NCI-H1436 (cell line): ENCODE measurements at regions not wholly inside any gene's neighbourhood (a gene's known extent, or its start where the extent isn't known, plus 50 kb on each side); places are given as distances from the start of the nearest gene placed in this dataset.

Experiments
- DNase-seq: peaks from one replicate; lab custom pipeline; 2025; lab: John Stamatoyannopoulos, UW

GRCh38 chr7:35450456-35451214 lies 196.7 kb upstream of the TBX20 start:
- no peak for DNase-seq

GRCh38 chr7:35448486-35448885 lies 194.6 kb upstream of the TBX20 start:
- DNase-seq = no peak

DNA sequence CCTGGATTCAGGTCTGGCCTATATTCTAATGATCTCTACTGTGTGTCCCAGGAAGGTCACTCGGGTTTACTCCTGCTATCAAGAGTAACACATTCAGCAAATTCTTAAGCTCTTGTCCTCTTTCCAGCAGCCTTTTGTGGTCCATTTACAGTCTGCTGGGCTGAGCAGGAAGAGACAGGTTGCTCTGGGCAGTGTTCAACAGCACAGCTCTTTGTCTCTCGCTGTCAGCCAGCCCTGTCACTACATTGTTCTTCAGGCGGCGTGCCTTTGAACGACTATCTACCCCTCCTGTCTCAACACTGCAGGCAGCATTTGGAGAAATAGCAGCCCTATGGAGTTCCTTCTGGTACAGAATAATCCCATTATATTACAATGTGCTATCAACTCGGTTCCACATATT lies 192.2 kb upstream of the TBX20 start:
- DNase-seq = no peak

GRCh38 chr7:35437619-35438275 lies 183.8 kb upstream of the TBX20 start:
- no peak for DNase-seq

GRCh38 chr7:35436452-35436851 lies 182.6 kb upstream of the TBX20 start:
- DNase-seq = no peak

DNA sequence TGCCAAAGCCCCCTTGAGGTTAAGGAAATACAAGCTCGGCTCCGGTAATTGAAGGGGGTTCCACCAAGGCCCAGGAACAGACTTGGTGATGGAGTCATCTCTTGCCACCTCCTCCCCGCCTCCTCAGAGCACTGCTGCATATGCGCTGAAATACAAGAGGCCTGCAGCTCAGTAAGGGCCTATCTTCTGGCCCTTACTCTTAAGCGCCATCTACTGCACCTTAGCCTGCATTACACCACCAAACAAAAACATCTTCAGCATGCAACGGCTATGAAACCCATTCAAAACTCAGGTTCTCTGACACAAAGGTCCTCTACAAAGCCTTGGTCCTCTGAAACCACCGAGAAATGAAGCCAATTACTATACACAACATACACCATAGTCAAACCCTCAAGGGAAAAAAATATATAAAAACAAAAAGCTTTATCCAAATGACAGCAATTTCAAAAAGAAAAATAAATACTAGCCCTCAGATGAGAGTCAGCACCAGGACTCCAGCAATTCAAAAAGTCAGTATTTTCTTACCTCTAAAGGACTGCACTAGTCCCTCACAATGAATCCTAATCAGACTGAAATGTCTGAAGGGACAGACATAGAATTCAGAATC lies 176.8 kb upstream of the TBX20 start:
- no peak for DNase-seq

- DNase-seq = peak; percentile 7
Observed at GRCh38 chr7:35424869-35425495, 171.1 kb upstream of the TBX20 start.

DNA sequence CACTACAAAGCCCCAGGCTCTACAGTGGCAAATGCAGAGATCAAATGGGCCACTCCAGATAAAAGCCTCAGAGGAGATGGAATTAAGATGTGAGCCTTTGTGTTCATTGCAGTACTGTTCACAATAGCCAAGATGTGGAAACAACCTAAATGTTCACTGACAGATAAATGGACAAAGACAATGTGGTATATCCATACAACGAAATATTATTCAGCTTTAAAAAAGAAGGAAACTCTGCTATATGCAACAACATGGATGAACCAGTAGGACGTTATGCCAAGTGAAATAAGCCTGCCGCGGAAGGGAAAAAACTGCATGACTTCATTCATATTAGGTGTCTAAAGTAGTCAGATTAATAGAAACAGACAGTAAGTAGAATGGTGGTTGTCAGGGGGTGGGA lies 170.5 kb upstream of the TBX20 start:
- no peak for DNase-seq

GRCh38 chr7:35422715-35423114 lies 168.8 kb upstream of the TBX20 start:
- DNase-seq = no peak

GRCh38 chr7:35420656-35421055 lies 166.8 kb upstream of the TBX20 start:
- DNase-seq = no peak

GRCh38 chr7:35419391-35419755 lies 165.5 kb upstream of the TBX20 start:
- no peak for DNase-seq

- no peak for DNase-seq
Observed at GRCh38 chr7:35418716-35419390, 165.0 kb upstream of the TBX20 start.

DNA sequence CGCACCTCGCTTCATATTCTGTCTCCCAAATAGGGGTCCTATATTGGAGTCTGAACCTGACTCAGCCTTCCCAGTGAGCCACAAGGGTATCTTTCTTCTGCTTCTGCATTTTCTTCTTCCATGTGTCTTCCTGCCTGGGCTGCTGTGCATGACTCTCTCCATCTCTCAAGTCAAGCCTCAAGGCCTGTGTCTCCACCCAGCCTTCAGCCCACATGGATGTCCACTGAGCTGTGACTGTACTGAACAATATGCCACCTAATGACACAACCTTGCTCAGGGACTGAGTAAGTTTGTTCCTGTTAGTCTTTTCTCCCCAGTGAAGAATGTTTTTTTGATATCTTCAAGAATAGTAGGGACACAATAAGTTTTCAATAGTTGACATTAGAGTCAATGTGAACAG lies 162.7 kb upstream of the TBX20 start:
- DNase-seq = no peak

GRCh38 chr7:35415411-35415822 lies 161.5 kb upstream of the TBX20 start:
- DNase-seq = no peak

GRCh38 chr7:35411331-35411730 lies 157.4 kb upstream of the TBX20 start:
- DNase-seq = no peak

- no peak for DNase-seq
Observed at GRCh38 chr7:35405461-35405860, 151.6 kb upstream of the TBX20 start.

DNA sequence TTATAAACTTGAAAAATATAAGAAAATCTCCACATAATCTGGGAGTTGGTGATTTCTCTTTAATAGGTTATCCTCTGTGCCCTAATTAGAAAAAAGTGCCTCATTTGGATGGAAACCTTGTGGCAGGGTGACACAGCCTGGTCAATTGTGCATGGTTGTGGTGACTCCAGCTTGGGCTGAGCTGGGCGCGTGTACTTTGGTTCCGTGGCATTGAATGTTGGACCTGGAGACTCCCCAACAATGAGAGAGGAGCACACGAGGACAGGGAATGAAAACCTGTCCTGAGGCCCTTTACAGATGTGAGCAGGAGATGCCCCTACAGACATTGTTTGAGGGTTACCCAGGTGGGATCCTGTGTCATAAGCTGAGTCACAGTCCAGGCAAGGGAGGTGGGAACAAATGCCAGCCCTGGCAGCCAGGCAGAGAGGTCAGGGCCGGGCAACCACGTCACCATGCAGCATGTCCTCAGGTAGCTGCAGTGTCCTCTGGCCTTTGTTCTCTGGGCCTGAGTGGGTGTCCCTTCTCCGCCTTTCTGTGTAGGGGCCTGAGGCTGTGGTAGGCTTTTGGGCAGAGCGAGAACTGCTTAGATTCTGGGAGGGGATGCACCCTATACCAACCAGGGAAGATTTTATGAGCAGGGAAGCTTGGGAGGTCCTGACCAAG lies 147.4 kb upstream of the TBX20 start:
- DNase-seq = no peak

DNA sequence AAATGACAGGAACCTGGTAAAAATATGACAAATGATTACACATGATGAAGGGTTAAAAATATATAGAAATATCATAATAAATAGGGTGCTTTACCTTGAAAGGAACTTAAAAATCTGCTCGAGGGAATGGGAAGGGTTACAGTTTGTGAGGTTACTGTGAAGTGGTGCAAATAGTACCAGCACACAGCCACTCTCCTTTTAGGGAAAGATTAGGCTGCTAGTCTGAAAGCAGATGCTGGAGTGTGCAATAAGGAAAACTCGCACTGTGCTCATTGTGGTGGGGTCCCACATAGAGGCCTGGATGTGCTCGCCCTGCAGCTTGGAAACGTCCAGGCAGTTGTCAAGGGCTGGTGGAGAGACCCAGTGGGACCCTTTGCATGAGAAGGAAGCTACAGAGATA lies 145.9 kb upstream of the TBX20 start:
- no peak for DNase-seq

DNA sequence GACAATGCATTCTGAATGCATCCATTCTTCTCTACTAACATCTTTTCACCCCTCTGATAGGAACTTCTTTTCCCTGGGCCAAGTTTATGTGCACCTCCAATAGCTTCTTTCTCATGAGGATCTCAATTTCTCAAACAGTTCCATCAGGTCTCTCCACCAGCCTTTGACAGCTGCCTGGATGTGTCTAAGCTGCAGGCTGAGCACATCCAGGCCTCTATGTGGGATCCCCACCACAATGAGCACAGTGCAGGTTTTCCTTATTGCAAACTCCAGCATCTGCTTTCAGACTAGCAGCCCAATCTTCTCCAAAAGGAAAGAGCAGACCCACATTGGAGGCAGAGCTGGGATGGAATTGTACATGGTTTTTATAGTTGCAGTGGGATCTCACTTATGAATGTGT lies 145.3 kb upstream of the TBX20 start:
- no peak for DNase-seq

DNA sequence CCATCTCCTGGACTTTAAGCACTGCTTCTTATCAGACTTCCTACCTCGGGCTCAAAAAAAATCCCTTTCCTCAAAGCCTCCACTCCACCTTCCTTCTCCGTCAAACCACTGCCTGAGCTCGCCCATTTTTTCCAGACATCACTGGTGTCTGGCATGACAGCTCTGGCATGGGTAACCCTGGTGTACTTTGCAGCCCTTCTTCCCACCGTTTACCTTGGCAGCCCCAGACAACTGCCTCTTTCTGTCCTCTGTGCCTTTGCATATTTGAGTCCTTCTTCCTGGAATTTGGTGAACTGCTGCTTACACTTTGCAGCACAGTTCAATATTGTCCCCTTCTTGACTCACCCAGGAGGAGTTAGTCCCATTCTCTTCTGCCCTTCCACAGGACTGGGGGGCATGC lies 144.6 kb upstream of the TBX20 start:
- DNase-seq = no peak

DNA sequence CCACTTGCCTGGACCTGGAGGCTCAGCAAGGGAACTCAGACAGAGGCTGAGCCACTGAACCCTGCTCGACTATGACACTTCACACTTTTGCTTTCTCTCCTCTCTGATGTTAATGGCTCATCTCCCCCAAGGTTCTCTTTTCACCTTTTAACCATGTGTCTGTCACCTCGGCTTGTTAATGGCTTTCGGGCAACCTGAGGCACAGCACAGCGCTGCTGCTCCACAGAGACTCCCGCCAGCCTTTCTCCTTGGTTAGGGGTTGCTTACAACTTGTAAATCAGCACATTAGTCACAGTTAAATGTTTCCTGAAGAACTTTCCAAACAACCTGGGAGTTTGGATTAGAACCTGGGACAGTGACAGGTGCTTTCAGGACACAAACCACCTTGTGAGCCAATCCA lies 136.2 kb upstream of the TBX20 start:
- DNase-seq = no peak

- DNase-seq = no peak
Observed at GRCh38 chr7:35389636-35390035, 135.7 kb upstream of the TBX20 start.
